ENCODE measurements at regions not wholly inside any gene's neighbourhood (a gene's known extent, or its start where the extent isn't known, plus 50 kb on each side); places are given as distances from the start of the nearest gene placed in this dataset.

DNA sequence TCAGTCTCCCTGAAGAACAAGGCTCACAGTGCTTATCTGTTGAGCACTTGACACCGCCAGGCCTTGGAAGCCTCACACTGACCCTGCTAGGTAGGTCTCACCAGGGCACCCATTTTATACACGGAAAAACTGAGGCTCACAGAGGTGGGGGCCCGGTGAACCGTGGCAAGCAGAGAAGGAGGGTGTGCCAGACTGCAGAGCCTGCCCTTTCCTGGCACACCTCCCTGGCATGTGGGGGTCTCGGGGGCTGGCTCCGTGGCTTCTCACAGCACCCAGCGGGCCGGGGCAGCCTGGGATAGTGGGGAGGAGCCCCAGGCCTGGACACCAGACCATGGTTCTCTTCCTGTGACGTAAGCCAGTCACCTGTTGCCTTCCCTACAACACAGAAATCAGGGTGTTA, 53.7 kb upstream of the IER5L start:
- in situ Hi-C loops (cut with MboI; ENCODE audit: low sequenced_read_pairs): no loop called here

DNA sequence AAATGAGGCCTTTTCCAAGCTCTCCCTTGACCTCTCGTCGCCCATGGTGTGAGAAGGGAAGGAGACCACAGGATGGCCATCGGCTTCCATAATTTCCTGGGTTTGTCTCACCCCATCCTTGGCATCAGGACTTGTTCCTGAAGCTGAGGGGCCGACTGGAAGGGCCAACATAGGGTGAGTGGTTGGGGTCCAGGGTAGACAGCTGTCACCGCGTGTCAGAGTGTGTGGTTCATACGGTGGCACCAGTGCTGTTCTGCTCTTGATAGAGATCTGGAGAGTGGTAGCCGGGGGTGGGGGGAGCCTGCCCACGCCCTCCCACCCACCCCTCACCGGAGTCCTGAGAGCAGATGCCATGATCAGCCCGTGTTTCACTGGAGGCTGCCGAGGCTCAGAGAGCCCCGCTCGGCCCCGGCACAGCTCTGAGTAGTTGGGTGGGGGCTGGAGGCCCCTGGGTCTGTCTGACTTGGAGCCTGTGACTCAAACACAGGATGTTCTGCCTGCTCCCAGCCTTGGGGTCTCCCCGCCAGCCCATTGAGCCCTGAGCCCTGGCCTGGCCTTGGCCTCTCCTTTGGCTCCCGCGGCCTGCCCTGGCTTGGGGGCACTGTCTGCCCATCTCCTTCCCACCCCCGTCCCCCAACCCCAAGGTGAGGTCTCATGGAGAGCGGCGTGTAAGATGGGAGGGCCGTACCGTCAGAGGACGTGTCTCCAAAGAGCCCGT, 53.1 kb upstream of the IER5L start:
- in situ Hi-C loops (cut with MboI; ENCODE audit: low sequenced_read_pairs): no loop called here

DNA sequence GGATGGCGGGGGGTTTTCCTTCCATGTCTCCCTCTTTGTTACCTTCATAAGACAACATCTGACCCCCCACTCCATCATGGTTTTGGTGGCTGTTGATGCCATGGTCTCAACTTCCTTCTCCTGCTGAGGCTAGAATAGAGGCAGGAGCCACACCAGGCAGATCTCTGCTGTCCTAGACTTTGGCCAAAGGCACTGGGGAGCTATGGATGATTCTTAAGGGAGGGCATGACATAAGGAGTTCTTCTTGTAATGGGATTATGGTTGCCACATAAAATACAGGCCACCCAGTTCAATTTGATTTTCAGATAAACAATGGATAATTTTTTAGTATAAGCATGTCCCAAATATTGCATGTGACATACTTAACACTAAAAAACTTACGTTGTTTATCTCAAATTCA, 52.2 kb upstream of the IER5L start:
- in situ Hi-C loops (cut with MboI; ENCODE audit: low sequenced_read_pairs): no loop called here
